PC-3 (cell line): ENCODE measurements at regions not wholly inside any gene's neighbourhood (a gene's known extent, or its start where the extent isn't known, plus 50 kb on each side); places are given as distances from the start of the nearest gene placed in this dataset.

Experiments used
- CTCF ChIP-seq: fragments of 300-600 bp; sonication (generic); conservative IDR thresholded peaks from 2 replicates; pipeline ENCODE4 v1.5.1; 2017; ENCODE audit warnings: antibody characterized with exemption, low read depth, mild to moderate bottlenecking, low read length
- EZH2 ChIP-seq: fragments of 300-600 bp; sonication (generic); IDR thresholded peaks from one replicate; pipeline ENCODE4 v1.6.1; 2017; ENCODE audit warnings: antibody characterized with exemption, mild to moderate bottlenecking, low read length; ENCODE audit not compliant: unreplicated experiment

GRCh38 chr3:127422663-127423375 lies 135.0 kb upstream of the PRR20G start:
- TF ChIP-seq CTCF (no peak), EZH2 (no peak)
